MM.1S (cell line): ENCODE measurements at regions not wholly inside any gene's neighbourhood (a gene's known extent, or its start where the extent isn't known, plus 50 kb on each side); places are given as distances from the start of the nearest gene placed in this dataset.

Experiments
- DNase-seq: peaks from one replicate; pipeline ENCODE4 v3.0.0-alpha.2; 2015
- H2AFZ ChIP-seq: fragments of 300-600 bp; sonication (generic); 2 replicates; pipeline ENCODE4 v1.6.0; 2016; ENCODE audit warnings: antibody characterized with exemption, low read length
- H3F3A ChIP-seq: fragments of 300-600 bp; sonication (generic); 2 replicates; pipeline ENCODE4 v1.6.1; 2016; ENCODE audit warnings: mild to moderate bottlenecking, antibody characterized with exemption, low read length, moderate library complexity, mixed read lengths; ENCODE audit not compliant: insufficient read depth
- H3K27ac ChIP-seq: fragments of 300-600 bp; sonication (generic); 2 replicates; pipeline ENCODE4 v1.5.1; 2016; ENCODE audit warnings: mild to moderate bottlenecking, low read length
- H3K27me3 ChIP-seq: fragments of 300-600 bp; sonication (generic); replicated peaks from 2 replicates; pipeline ENCODE4 v1.6.0; 2016; ENCODE audit warnings: low read length; ENCODE audit not compliant: insufficient read depth
- H3K36me3 ChIP-seq: fragments of 300-600 bp; sonication (generic); replicated peaks from 2 replicates; pipeline ENCODE4 v1.6.1; 2016; ENCODE audit warnings: mild to moderate bottlenecking, low read length, mixed read lengths; ENCODE audit not compliant: insufficient read depth
- H3K4me1 ChIP-seq: fragments of 300-600 bp; sonication (generic); 2 replicates; pipeline ENCODE4 v1.6.1; 2016; ENCODE audit warnings: low read length, mixed read lengths
- H3K4me2 ChIP-seq: fragments of 300-600 bp; sonication (generic); 2 replicates; pipeline ENCODE4 v1.6.0; 2016; ENCODE audit warnings: low read depth, low read length
- H3K4me3 ChIP-seq: fragments of 300-600 bp; sonication (generic); 2 replicates; pipeline ENCODE4 v1.5.1; 2016; ENCODE audit warnings: low read length, mixed read lengths
- H3K79me2 ChIP-seq: fragments of 300-600 bp; sonication (generic); 2 replicates; pipeline ENCODE4 v1.6.1; 2016; ENCODE audit warnings: mixed run types, low read length, mixed read lengths
- H3K9ac ChIP-seq: fragments of 300-600 bp; sonication (generic); 2 replicates; pipeline ENCODE4 v1.6.1; 2016; ENCODE audit warnings: low read length, mixed read lengths
- H3K9me2 ChIP-seq: fragments of 300-600 bp; sonication (generic); replicated peaks from 2 replicates; pipeline ENCODE4 v1.6.1; 2016; ENCODE audit warnings: mild to moderate bottlenecking, low read length, mixed read lengths; ENCODE audit not compliant: insufficient read depth
- H3K9me3 ChIP-seq: fragments of 300-600 bp; sonication (generic); replicated peaks from 2 replicates; pipeline ENCODE4 v1.6.1; 2016; ENCODE audit warnings: mild to moderate bottlenecking, low read length, mixed read lengths; ENCODE audit not compliant: insufficient read depth
- H4K20me1 ChIP-seq: fragments of 300-600 bp; sonication (generic); 2 replicates; pipeline ENCODE4 v1.6.1; 2016; ENCODE audit warnings: mild to moderate bottlenecking, low read length, moderate library complexity, mixed read lengths; ENCODE audit not compliant: insufficient read depth
- EZH2 ChIP-seq: fragments of 300-600 bp; sonication (generic); optimal IDR thresholded peaks from 2 replicates; pipeline ENCODE3; 2017; ENCODE audit warnings: low read depth, mild to moderate bottlenecking, antibody characterized with exemption, low read length, mixed read lengths
- EZH2phosphoT487 ChIP-seq: fragments of 300-600 bp; sonication (generic); IDR thresholded peaks from 2 replicates; pipeline ENCODE4 v1.6.1; 2018; ENCODE audit warnings: antibody characterized with exemption, low read length
- TF ChIP-seq, protein P1 (sequence below): fragments of 300-600 bp; sonication (generic); IDR thresholded peaks from 2 replicates; pipeline ENCODE4 v1.5.1; 2016; ENCODE audit warnings: antibody characterized with exemption, low read length, mixed read lengths

DNA sequence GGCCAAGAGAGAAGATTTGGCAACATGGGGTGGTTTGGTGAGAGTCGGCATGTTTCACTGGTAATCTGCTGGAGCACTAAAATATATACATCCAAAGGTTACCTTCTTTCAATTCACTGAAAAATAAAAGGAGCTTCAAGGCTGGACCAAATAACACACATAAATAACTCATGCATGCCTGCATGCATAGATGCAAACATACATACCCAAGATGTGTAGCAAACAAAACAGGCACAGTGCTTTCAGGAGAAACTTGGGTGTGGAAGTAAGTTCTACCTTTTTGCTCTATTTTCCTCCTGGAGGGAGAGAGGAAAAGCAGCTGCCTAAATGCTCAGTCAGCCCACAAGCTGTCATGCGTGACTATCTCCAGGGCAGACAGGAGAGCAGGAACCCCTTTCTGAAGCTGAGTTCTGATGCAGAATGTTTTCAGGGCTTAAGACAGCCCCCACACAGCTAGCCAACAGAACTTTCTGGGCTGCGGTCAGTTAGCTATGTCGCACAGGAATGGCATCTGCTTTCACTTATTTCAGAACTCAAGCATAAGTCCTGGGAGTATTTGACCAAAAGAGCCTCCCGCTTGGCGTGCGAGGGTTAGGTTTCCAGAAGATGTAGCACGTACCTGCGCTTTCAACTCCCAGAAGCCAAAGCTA lies 166.2 kb downstream of the TOMM20 start:
- H3K4me1 ChIP-seq: peaks cover 44% of the 10 kb centered on the region
- peak; percentile 93 for DNase-seq
- 0 out of 2 replicates have a peak overlapping the region, but pooled peaks have one; percentile 8 for H3K4me3 ChIP-seq
- no peaks in the 10 kb centered on the region for H3K36me3 ChIP-seq
- H3K4me2 ChIP-seq: peak overlapping the region; percentile 40
- H3F3A ChIP-seq: peaks cover 27% of the 10 kb centered on the region
- H3K9ac ChIP-seq: peak overlapping the region; percentile 27; the same call in 1 of the 2 replicates
- peak overlapping the region; percentile 71; the same call in 1 of the 2 replicates for H3K27ac ChIP-seq
- H3K9me3 ChIP-seq: no peaks in the 10 kb centered on the region
- no peaks in the 10 kb centered on the region for H3K9me2 ChIP-seq
- peaks cover 25% of the 10 kb centered on the region for H3K27me3 ChIP-seq
- no peak overlapping the region for H2AFZ ChIP-seq
- H3K79me2 ChIP-seq: no peaks in the 10 kb centered on the region
- TF ChIP-seq EZH2 (no peak), EZH2phosphoT487 (no peak)
- TF ChIP-seq, protein P1, sequence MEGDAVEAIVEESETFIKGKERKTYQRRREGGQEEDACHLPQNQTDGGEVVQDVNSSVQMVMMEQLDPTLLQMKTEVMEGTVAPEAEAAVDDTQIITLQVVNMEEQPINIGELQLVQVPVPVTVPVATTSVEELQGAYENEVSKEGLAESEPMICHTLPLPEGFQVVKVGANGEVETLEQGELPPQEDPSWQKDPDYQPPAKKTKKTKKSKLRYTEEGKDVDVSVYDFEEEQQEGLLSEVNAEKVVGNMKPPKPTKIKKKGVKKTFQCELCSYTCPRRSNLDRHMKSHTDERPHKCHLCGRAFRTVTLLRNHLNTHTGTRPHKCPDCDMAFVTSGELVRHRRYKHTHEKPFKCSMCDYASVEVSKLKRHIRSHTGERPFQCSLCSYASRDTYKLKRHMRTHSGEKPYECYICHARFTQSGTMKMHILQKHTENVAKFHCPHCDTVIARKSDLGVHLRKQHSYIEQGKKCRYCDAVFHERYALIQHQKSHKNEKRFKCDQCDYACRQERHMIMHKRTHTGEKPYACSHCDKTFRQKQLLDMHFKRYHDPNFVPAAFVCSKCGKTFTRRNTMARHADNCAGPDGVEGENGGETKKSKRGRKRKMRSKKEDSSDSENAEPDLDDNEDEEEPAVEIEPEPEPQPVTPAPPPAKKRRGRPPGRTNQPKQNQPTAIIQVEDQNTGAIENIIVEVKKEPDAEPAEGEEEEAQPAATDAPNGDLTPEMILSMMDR: no peak
- no peaks in the 10 kb centered on the region for H4K20me1 ChIP-seq

DNA sequence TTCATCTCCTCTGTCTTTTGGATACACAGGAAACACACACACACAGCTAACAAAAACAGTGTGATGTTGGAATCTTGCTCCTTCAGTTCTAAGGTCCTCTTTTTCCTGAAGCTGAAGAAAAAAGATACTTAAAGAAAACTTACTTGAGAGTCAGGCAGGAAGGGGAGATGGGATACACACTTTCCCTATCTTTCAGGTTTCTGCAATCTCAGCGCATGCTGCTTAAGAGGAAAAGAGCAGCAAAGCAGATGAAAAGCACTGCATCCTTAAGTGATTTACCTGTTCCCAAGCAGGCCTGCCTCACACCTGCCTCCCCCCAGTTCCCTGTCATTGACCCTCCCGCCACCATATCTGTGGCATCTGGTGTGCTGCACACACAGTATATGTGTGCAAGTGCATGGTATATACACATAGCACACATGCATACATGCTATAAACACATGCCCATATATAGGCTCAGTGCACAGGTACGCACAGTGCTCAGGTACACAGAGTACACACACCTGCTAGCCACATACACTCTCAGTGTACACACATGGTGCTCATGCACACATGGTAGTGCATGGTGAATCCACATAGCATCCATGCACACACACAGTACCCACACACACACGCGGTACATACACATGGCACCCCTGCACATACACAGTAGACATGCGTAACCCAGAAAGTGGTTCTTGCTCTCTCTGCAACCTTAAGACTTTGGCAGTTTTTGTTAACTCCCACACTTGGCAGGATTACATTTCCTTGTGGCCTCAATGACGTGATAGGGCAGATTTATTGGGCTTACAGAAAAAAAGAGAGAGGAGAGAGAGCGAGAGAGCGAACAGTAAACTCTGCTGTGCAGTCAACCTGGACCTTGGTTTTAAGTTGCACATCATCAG lies 166.9 kb downstream of the TOMM20 start:
- H3K79me2 ChIP-seq: no peaks in the 10 kb centered on the region
- no peak overlapping the region for H3K9ac ChIP-seq
- no peaks in the 10 kb centered on the region for H3K36me3 ChIP-seq
- H3K27ac ChIP-seq: peak overlapping the region; percentile 71; the same call in 1 of the 2 replicates
- peak overlapping the region; percentile 40 for H3K4me2 ChIP-seq
- no peak for DNase-seq
- H3K4me1 ChIP-seq: peaks cover 44% of the 10 kb centered on the region
- H3K9me2 ChIP-seq: no peaks in the 10 kb centered on the region
- H3F3A ChIP-seq: peaks cover 27% of the 10 kb centered on the region
- H3K27me3 ChIP-seq: peaks cover 28% of the 10 kb centered on the region
- no peak overlapping the region for H2AFZ ChIP-seq
- TF ChIP-seq EZH2 (no peak), EZH2phosphoT487 (0 out of 2 replicates have a peak, but pooled peaks have one; percentile 16)
- TF ChIP-seq, protein P1: no peak
- H4K20me1 ChIP-seq: no peaks in the 10 kb centered on the region
- no peaks in the 10 kb centered on the region for H3K9me3 ChIP-seq
- no peak overlapping the region for H3K4me3 ChIP-seq

DNA sequence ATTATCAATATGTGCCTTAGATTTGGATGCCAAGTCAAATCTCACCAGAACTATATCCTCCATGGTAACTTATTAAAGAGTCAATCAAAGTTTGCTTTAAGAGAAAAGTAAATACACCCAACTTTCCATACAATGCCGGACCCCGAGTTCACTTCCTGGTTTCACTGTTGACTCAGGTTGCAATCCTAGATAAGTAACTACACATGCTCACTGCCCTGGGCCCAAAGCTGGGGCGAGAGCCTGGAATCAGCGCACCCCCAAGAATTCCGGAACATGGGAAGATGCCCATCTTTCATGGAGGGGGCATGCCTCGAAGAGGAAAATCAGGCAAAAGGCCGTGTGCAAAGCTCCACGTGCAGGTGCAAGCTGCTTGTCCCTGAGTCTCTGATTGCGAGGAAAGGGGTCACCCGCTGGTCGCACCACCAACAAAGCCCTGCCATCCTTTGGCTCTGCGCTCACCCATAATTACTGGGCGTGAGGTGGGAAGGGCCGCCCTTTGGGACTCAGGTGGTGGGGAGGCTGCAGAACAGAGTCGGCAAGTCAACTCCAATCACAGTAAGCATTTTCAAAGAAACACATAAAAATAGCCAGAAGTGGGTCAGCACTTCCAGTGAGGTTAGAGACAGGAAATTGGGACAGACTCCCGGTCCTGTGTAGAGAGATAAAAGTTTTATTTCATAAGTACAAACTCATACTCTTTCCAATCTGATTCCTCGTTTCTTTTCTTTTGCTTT lies 167.7 kb downstream of the TOMM20 start:
- Histone ChIP-seq H3K9ac (no peak overlapping the region), H3K27me3 (peaks cover 28% of the 10 kb centered on the region), H3K4me1 (peaks cover 44% of the 10 kb centered on the region), H3K9me2 (no peaks in the 10 kb centered on the region), H3K4me3 (no peak overlapping the region), H3K9me3 (no peaks in the 10 kb centered on the region), H3K36me3 (no peaks in the 10 kb centered on the region), H3F3A (peaks cover 27% of the 10 kb centered on the region), H4K20me1 (no peaks in the 10 kb centered on the region), H2AFZ (no peak overlapping the region), H3K4me2 (no peak overlapping the region), H3K79me2 (no peaks in the 10 kb centered on the region), H3K27ac (no peak overlapping the region)
- peak; percentile 28 for DNase-seq
- no peak for TF ChIP-seq EZH2
- TF ChIP-seq EZH2phosphoT487: no peak
- TF ChIP-seq, protein P1: no peak
